ENCODE measurements at regions not wholly inside any gene's neighbourhood (a gene's known extent, or its start where the extent isn't known, plus 50 kb on each side); places are given as distances from the start of the nearest gene placed in this dataset.

DNA sequence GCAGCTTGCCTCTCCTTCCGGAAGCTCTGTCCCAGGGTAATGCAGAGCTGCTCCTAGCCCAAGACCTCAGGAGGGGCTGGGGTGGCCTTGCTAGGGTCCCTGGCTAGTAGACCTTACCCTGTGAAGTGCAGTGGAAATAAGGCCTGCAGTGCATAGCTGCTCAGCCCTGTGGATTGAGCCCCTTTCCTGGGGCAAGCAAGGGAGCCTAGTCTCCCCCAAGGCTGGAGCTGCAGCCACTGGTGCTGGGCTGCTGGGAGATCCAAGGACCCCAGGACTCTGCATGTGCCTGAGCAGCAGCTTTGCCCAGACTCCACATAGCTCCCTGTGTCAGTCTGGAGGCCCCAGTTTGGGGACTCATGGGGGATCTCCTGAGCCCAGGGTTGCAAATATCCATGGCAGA lies 57.9 kb downstream of the FANCF start:
- TF ChIP-seq, protein P1, sequence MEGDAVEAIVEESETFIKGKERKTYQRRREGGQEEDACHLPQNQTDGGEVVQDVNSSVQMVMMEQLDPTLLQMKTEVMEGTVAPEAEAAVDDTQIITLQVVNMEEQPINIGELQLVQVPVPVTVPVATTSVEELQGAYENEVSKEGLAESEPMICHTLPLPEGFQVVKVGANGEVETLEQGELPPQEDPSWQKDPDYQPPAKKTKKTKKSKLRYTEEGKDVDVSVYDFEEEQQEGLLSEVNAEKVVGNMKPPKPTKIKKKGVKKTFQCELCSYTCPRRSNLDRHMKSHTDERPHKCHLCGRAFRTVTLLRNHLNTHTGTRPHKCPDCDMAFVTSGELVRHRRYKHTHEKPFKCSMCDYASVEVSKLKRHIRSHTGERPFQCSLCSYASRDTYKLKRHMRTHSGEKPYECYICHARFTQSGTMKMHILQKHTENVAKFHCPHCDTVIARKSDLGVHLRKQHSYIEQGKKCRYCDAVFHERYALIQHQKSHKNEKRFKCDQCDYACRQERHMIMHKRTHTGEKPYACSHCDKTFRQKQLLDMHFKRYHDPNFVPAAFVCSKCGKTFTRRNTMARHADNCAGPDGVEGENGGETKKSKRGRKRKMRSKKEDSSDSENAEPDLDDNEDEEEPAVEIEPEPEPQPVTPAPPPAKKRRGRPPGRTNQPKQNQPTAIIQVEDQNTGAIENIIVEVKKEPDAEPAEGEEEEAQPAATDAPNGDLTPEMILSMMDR (conservative IDR thresholded peaks at IDR 0.05 in 1 of 2, IDR thresholded peaks at IDR 0.05 in 1 of 2; ENCODE audit: low read depth in 1 of 2, low read length in 2 of 2), result no peak
- no peak for TF ChIP-seq EZH2 (IDR thresholded peaks at IDR 0.05; ENCODE audit: low read length, missing control alignments)

Measured in fibroblast of lung (primary cell).